KMS-11 (cell line): ENCODE measurements at regions not wholly inside any gene's neighbourhood (a gene's known extent, or its start where the extent isn't known, plus 50 kb on each side); places are given as distances from the start of the nearest gene placed in this dataset.

ENCODE experiments used
- H2AFZ ChIP-seq: fragments of 200-600 bp; sonication (generic); 2 replicates; pipeline ENCODE4 v1.6.1; 2016; ENCODE audit warnings: antibody characterized with exemption, mixed run types, low read depth
- H3K27ac ChIP-seq: fragments of 200-600 bp; sonication (generic); 2 replicates; pipeline ENCODE4 v1.6.1; 2016; ENCODE audit warnings: mild to moderate bottlenecking, mixed run types
- H3K27me3 ChIP-seq: fragments of 200-600 bp; sonication (generic); 2 replicates; pipeline ENCODE4 v1.6.1; 2017; ENCODE audit warnings: mild to moderate bottlenecking, low read depth, mixed run types, moderate library complexity; ENCODE audit not compliant: insufficient read depth
- H3K36me3 ChIP-seq: fragments of 200-600 bp; sonication (generic); 2 replicates; pipeline ENCODE4 v1.6.1; 2017; ENCODE audit warnings: mild to moderate bottlenecking, mixed run types; ENCODE audit not compliant: insufficient read depth
- H3K4me1 ChIP-seq: fragments of 200-600 bp; sonication (generic); 2 replicates; pipeline ENCODE4 v1.6.1; 2016; ENCODE audit warnings: mild to moderate bottlenecking, low read depth, mixed run types; ENCODE audit not compliant: poor library complexity, severe bottlenecking
- H3K4me2 ChIP-seq: fragments of 200-600 bp; sonication (generic); 2 replicates; pipeline ENCODE4 v1.7.0; 2016; ENCODE audit warnings: mild to moderate bottlenecking, mixed run types
- H3K4me3 ChIP-seq: fragments of 200-600 bp; sonication (generic); IDR thresholded peaks from 2 replicates; pipeline ENCODE4 v1.6.1; 2017; ENCODE audit warnings: low read depth, low read length, mixed read lengths; ENCODE audit not compliant: insufficient read depth
- H3K79me2 ChIP-seq: fragments of 200-600 bp; sonication (generic); 2 replicates; pipeline ENCODE4 v1.6.1; 2016; ENCODE audit warnings: low read depth, mixed run types; ENCODE audit not compliant: insufficient read depth
- H3K9ac ChIP-seq: fragments of 200-600 bp; sonication (generic); 2 replicates; pipeline ENCODE4 v1.6.1; 2016; ENCODE audit warnings: mild to moderate bottlenecking, mixed run types
- H4K20me1 ChIP-seq: fragments of 200-600 bp; sonication (generic); 2 replicates; pipeline ENCODE4 v1.6.1; 2016; ENCODE audit warnings: mild to moderate bottlenecking, mixed run types; ENCODE audit not compliant: insufficient read depth
- CTCF ChIP-seq: fragments of 200-600 bp; sonication (generic); conservative IDR thresholded peaks from 2 replicates; pipeline ENCODE4 v1.6.1; 2017; ENCODE audit warnings: low read depth, mild to moderate bottlenecking, antibody characterized with exemption, low read length, moderate library complexity, mixed read lengths

GRCh38 chr10:2926918-2927660, 140.3 kb upstream of the PFKP start:
- Histone ChIP-seq H3K4me2 (no peak overlapping the region), H3K79me2 (no peaks in the 10 kb centered on the region), H3K27ac (no peak overlapping the region), H3K36me3 (no peaks in the 10 kb centered on the region), H2AFZ (no peak overlapping the region), H4K20me1 (no peaks in the 10 kb centered on the region), H3K27me3 (no peaks in the 10 kb centered on the region), H3K4me3 (no peak overlapping the region), H3K9ac (no peak overlapping the region), H3K4me1 (peaks cover 9% of the 10 kb centered on the region)
- no peak for TF ChIP-seq CTCF

GRCh38 chr10:2925631-2926030, 141.7 kb upstream of the PFKP start:
- Histone ChIP-seq H4K20me1 (no peaks in the 10 kb centered on the region), H2AFZ (no peak overlapping the region), H3K79me2 (no peaks in the 10 kb centered on the region), H3K4me2 (no peak overlapping the region), H3K27me3 (no peaks in the 10 kb centered on the region), H3K27ac (no peak overlapping the region), H3K36me3 (no peaks in the 10 kb centered on the region), H3K4me3 (no peak overlapping the region), H3K9ac (no peak overlapping the region), H3K4me1 (peaks cover 9% of the 10 kb centered on the region)
- no peak for TF ChIP-seq CTCF

- H3K27me3 ChIP-seq, result no peaks in the 10 kb centered on the region
- H3K4me2 ChIP-seq, result no peak overlapping the region
Observed at GRCh38 chr10:2924431-2924830, 142.9 kb upstream of the PFKP start.

GRCh38 chr10:2921956-2922680, 145.2 kb upstream of the PFKP start:
- Histone ChIP-seq H3K27ac (no peak overlapping the region), H3K4me2 (no peak overlapping the region)

More at GRCh38 chr10:2924431-2924830, 142.9 kb upstream of the PFKP start:
- Histone ChIP-seq H3K27ac (no peak overlapping the region), H3K79me2 (no peaks in the 10 kb centered on the region), H3K4me3 (no peak overlapping the region), H3K4me1 (peaks cover 9% of the 10 kb centered on the region), H3K9ac (no peak overlapping the region), H4K20me1 (no peaks in the 10 kb centered on the region), H3K36me3 (no peaks in the 10 kb centered on the region), H2AFZ (no peak overlapping the region)
- no peak for TF ChIP-seq CTCF

More at GRCh38 chr10:2921956-2922680, 145.2 kb upstream of the PFKP start:
- Histone ChIP-seq H3K79me2 (no peaks in the 10 kb centered on the region), H3K4me3 (no peak overlapping the region), H3K27me3 (no peaks in the 10 kb centered on the region), H3K4me1 (no peaks in the 10 kb centered on the region), H3K9ac (no peak overlapping the region), H4K20me1 (no peaks in the 10 kb centered on the region), H3K36me3 (no peaks in the 10 kb centered on the region), H2AFZ (no peak overlapping the region)
- no peak for TF ChIP-seq CTCF
